ENCODE measurements at regions not wholly inside any gene's neighbourhood (a gene's known extent, or its start where the extent isn't known, plus 50 kb on each side); places are given as distances from the start of the nearest gene placed in this dataset.
"Not testable (repeated sequence)": the region's sequence is repeated elsewhere in the genome, so short reads cannot be mapped to it uniquely, and the experiment has no call there.

- DNase-seq (ENCODE audit: low read depth) = no peak
Measured at GRCh38 chr2:236903978-236904377, 181.7 kb upstream of the COPS8 start.

GRCh38 chr2:236904389-236905263, 181.1 kb upstream of the COPS8 start:
- DNase-seq (ENCODE audit: low read depth) = no peak

DNA sequence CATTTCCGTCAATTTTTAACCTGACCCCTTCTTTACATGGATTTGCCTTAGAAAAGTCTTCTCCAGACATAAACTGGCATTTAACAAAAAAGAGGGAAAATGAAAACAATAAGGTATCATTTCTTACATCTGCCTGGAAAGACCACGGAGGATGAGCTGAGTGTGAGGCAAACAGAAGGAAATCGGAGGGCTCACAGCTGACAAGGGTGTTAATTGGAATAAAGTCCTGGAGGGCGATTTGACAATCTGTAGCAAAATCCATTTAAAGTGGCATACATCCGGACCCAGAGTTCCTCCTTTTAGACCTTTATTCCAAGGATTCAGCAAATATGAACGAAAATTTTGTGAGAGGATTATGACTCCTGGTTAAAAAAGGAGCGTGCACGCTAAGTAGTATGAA, 179.7 kb upstream of the COPS8 start:
- no peak for DNase-seq (ENCODE audit: low read depth)

DNA sequence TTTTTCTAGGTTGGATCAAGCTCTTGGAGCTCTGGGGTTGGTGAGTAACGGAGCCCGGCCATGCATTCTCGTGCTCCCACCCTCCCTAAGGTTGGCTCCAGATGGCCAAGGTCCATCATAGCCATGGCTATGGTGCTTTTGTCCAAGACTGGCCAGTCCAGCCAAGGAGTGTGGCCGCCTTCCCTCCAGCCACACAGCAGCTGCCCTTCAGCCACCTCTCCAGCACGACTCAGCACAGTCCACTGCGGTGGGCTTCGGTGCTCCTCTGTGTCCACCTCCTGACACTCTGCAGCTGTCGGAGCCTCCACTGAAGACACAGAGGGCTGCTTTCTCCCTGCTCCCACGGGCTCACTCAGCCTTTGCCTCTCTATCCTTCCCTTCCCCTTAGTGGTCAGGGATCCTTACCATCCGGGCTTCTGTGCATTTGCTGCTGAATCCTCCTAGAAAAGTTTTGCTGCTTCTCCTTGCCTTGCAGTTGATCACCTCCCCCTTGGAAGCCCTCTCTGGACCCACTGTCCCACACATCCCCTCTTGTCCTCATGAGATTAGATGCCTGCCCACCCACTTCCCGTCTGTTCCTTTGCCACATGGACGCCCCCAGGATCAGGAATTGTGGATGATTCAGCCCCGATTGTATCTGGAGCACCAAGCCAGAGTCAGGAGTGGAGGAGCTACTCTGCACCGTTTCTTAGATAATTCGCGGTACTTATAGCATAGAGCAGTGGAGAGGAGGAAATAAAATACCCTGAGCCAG, 177.1 kb upstream of the COPS8 start:
- no peak for DNase-seq (ENCODE audit: low read depth)

DNA sequence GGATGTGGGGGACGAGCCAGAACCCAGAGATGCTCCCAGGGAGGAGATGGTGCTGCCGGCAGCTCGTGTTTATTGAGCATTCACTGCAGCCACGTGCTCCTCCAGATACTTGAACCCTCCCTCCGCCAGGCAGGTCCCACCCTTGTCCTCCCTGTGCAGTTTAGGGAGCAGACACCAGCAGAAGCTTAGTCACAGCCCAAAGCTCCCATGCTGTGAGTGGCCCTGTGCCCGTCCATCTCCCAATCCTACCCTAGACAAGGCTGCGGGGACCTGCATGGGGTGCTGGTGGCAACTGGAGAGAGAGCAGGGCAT, 176.5 kb upstream of the COPS8 start:
- no peak for DNase-seq (ENCODE audit: low read depth)

DNA sequence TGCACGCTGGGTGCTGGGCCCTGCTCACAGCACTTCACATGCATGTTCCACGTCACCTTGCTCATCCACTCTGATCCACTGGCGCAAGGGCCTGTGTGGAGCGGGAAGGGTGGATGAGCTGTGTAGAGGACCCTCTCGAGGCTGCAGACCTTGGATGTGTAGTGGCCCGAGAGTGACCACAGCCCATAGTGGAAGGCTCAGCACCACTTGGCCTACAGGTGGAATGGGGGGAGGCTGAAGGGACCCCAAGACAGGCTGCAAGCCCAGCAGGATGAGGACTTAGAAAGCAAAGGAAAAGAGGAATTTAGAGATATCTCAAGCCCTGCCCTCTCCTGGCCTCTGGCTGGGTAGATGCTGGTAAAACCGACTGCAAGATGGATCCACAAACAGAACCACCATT, 175.9 kb upstream of the COPS8 start:
- DNase-seq (ENCODE audit: low read depth) = no peak

DNA sequence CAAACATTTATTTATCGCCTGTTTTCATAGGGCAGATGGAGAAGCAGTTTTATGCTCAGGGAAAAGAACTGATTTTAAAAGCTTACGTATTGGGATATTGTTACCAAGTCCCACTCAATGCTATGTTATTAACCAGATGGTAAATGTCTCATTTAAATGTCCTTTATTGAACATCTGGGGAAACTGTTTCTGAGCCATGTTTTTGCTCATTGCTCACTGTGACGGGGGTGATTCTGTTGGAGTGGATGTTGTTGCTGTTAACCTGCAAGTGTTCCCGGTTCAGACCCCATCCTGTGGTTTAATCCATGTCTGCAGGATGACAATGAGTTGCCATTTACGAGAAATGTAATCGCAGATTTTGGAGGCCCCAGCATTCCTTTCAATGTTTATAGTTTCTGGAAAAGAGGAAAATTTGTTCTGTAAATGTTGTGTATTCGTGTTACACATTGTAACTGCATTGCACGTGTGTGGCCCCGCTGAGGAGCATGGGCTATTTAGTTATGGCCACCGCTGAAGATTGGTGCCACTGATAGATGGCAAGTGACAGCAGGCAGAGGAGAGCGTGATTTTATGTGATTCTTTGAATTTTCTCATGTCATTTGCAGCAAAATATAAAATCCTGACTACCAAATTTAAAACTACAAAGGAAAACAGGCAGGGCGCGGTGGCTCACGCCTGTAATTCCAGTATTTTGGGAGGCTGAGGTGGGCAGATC, 174.8 kb upstream of the COPS8 start:
- no peak for DNase-seq (ENCODE audit: low read depth)

DNA sequence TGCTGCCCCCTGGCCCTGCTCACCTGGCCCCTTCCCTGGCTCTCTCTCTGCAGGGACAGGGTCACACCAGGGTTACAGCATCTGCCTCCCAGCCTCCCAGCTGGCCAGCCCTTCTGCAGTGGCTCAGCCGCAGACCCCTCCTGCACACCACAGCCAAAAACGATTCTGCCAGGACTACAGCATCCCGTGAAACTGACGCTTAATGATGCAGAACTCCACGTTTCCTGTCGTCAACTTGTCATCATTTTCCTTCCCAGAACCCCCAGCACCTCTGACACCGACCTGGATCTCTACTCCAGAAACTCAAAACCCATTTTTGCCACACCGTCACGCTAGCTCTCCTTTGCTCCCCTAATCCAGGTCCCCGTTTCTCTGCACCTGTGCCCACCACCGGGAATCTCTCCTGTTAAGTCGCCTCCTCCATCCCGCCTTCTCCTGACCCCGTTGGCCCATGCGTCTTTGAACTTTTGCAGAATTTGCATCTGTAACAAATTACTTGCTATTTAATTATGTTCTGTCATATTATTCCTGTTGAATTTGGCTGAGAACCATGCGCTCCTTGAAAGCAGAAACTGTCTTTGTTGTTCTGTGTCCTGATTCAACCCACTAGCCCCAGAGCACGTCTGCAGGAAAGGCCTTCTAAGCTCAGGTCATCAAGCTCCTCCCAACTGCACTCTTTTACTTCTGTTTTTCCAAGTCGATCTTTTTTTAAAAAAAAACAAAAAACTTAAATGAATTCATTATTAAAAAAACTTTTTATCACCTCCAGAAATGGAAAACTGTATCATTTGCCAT, 173.2 kb upstream of the COPS8 start:
- DNase-seq (ENCODE audit: low read depth) = no peak

GRCh38 chr2:236915186-236915585, 170.5 kb upstream of the COPS8 start:
- no peak for DNase-seq (ENCODE audit: low read depth)

DNA sequence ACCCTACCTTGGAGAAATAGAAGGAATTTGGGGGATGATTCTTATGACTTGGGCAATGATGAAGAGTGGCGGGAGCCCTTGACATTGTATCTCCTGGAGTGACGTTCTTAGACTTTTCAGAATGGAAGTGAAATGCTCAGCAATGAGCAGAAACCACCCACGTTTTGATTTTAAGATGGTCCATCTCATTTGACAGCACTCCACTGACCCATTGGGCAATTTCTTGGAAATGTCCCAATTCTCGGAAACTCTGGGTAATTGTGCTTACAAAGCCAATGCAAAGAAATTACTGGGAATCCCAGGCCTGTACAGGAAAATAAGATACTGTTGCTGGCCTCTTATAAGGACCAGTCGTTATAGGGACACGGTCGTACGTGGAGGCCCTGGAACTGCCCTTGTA, 170.0 kb upstream of the COPS8 start:
- no peak for DNase-seq (ENCODE audit: low read depth)

DNA sequence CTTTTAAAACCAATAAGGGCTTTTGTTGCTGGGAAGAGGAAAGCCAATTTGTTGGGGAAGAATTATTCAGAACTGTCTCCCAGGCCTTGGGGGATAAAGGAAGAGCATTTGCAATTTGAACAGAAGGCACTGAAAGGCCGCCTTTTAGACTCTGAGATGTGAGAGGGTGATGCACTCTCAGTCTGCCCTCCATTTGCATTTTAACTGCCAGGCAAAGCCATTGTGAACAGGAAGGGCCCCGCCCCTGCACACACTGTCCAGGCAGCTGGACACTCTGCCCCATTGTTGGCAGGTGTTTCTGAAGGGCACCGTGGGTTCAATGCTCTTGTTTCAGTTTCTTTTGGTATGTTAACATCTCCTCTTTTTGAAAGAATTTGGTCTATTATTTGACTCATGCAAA, 169.5 kb upstream of the COPS8 start:
- DNase-seq (ENCODE audit: low read depth) = no peak

DNA sequence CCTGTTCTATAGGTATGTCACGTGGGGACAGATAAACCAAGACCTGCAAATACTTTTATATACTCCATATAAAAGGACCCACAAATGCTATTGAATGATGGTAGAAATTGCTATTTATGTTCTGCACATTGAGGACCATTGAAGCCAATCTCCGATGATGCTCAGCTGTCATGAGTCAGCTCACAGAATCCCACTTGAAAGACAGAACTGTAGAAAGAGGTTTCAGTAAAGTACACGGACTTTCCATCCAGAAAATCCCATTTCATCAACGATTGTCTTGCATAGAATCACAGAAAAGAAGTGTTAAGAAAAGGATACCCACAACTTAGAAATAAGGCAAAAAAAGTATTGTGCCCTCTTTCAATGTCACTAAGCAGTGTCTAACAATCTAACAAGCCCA, 169.0 kb upstream of the COPS8 start:
- no peak for DNase-seq (ENCODE audit: low read depth)

DNA sequence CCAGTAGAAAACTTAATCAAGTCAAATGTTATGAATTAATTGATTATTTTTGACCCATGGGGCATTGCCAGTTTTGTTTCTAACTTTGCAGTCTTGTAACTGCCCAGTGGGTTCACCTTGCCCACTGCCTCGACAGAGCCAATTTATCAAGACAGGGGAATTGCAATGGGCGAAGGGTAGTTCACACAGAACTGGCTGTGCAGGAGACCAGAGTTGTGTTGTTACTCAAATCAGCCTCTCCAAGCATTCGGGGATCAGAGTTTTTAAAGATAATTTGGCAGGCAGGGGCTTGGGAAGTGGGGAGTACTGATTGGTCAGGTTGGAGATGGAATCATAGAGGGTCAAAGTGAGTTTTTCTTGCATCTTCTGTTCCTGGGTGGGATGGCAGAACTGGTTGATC, 168.5 kb upstream of the COPS8 start:
- DNase-seq (ENCODE audit: low read depth) = no peak

GRCh38 chr2:236918545-236918944, 167.1 kb upstream of the COPS8 start:
- no peak for DNase-seq (ENCODE audit: low read depth)

GRCh38 chr2:236919209-236919608, 166.5 kb upstream of the COPS8 start:
- DNase-seq (ENCODE audit: low read depth) = no peak

- DNase-seq (ENCODE audit: low read depth) = not testable (repeated sequence)
Measured at GRCh38 chr2:236919801-236920379, 165.8 kb upstream of the COPS8 start.

DNA sequence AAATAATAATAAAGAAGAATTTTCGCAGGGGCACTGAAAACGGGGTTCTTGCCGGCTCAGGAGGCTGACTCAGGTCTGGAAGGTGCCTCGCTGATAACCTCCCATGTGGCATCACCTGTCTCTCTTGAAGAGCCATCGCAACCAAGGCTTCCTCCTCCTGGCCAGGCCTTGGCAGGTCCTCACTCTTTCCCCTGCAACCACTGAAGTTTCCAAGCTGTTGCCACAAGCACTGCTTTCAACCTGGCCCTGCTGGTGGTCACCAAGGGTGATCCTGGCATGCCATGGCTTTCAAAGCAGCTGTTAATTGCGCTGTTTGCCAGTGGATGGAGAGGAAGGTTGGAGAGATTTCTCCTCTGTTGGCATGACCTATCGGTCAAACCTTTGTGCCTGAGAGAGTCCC, 163.6 kb upstream of the COPS8 start:
- DNase-seq (ENCODE audit: low read depth) = no peak

GRCh38 chr2:236928380-236929037, 157.2 kb upstream of the COPS8 start:
- no peak for DNase-seq (ENCODE audit: low read depth)

- no peak for DNase-seq (ENCODE audit: low read depth)
Measured at GRCh38 chr2:236932831-236933361, 152.8 kb upstream of the COPS8 start.

DNA sequence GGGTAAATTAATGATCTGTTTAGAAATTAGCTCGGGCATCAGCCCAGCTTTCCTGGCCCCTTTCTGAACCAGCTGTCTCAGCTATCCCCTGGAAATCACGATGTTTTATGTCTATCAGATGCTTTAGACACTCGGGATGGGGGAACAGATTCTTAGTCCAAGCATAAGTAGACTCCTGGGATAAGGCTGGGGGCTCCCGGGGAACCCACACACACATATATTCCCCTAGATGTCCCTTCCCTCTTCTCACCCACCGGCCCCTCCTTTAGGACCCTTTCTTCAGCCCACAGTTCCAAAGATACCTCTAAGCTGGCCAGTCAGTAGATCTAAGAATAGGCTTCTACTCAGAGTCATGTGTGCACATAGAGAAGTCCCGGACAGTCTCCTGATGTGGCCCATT, 151.5 kb upstream of the COPS8 start:
- DNase-seq (ENCODE audit: low read depth) = no peak

DNA sequence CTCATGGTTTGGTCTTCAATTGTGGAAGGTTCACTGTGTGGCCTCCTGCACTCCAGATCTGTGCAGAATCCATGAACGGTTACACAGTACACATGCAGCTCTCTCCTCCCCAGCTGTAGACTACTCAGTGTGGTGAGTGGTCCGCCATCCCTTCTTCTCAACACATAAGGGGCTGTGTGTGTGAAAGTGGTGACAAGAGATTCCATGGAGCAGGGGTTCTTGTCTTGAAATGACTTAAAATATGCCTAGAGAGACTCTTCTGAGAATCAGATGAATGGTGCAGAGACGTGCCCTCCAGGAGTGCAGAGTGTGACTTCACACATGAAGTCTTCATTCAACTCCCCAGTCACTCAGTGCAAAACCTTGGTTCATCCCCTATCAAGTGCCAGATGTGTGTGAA, 151.0 kb upstream of the COPS8 start:
- DNase-seq (ENCODE audit: low read depth) = no peak

Measured in stimulated activated CD8-positive, alpha-beta memory T cell treated with anti-CD3 and anti-CD28 coated beads, Interleukin-4, amount 100 ng/mL, for 24 hours (primary cell).